GM12891 (cell line): ENCODE measurements at regions not wholly inside any gene's neighbourhood (a gene's known extent, or its start where the extent isn't known, plus 50 kb on each side); places are given as distances from the start of the nearest gene placed in this dataset.

Source experiments
- PAX5 ChIP-seq: IDR thresholded peaks from 2 replicates; pipeline ENCODE4 v1.6.1; 2011; ENCODE audit warnings: low read length, moderate library complexity, mild to moderate bottlenecking; ENCODE audit not compliant: insufficient read depth, severe bottlenecking
- POLR2A ChIP-seq: IDR thresholded peaks from 2 replicates; pipeline ENCODE4 v1.6.1; 2011; ENCODE audit warnings: low read depth, low read length, control low read depth
- POLR2AphosphoS5 ChIP-seq: IDR thresholded peaks from 2 replicates; pipeline ENCODE4 v1.6.1; 2011; ENCODE audit warnings: low read depth, low read length, control low read depth
- POU2F2 ChIP-seq: IDR thresholded peaks from 2 replicates; pipeline ENCODE4 v1.6.1; 2011; ENCODE audit warnings: low read depth, mild to moderate bottlenecking, control low read depth, low read length, moderate library complexity
- SPI1 ChIP-seq: IDR thresholded peaks from 2 replicates; pipeline ENCODE4 v1.6.1; 2011; ENCODE audit warnings: low read depth, low read length, control low read depth
- TAF1 ChIP-seq: IDR thresholded peaks from 2 replicates; pipeline ENCODE4 v1.6.1; 2011; ENCODE audit warnings: low read depth, low read length, control low read depth

- TF ChIP-seq TAF1 (no peak), POLR2AphosphoS5 (no peak), POLR2A (no peak), SPI1 (no peak), POU2F2 (no peak), PAX5 (no peak)
These were observed 223.0 kb downstream of the PLA2G4A start for GRCh38 chr1:187051618-187052232.
